Stimulated activated CD8-positive, alpha-beta memory T cell treated with anti-CD3 and anti-CD28 coated beads, Interleukin-7, amount 100 ng/mL, for 24 hours (primary cell): ENCODE measurements at regions not wholly inside any gene's neighbourhood (a gene's known extent, or its start where the extent isn't known, plus 50 kb on each side); places are given as distances from the start of the nearest gene placed in this dataset.

Source experiments
- DNase-seq: peaks from one replicate; pipeline ENCODE4 v3.0.0-alpha.2; 2020; ENCODE audit warnings: low read depth

GRCh38 chr4:130485371-130485770, 1389.4 kb downstream of the C4orf33 start:
- DNase-seq: no peak

GRCh38 chr4:130486186-130486585, 1390.2 kb downstream of the C4orf33 start:
- DNase-seq: no peak

DNA sequence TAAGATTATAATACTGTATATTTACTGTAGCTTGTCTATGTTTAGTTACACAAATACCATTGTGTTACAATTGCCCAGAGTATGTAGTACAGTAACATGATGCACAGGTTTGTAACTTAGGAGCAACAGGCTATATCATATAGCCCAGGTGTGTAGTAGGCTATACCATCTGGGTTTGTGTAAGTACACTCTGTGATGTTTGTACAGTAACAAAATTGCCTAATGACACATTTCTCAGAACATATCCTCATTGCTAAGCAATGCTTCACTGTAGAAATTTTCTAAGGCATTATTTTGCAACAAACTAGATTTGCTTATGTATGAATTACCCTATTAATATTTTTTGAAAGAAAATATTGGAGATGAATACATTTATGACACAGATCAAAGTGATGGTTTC, 1390.9 kb downstream of the C4orf33 start:
- DNase-seq: no peak

- DNase-seq: no peak
These were observed 1414.7 kb downstream of the C4orf33 start for GRCh38 chr4:130510661-130511060.

- DNase-seq: no peak
These were observed 1415.8 kb downstream of the C4orf33 start for GRCh38 chr4:130511776-130512175.

- no peak for DNase-seq
These were observed 1428.1 kb downstream of the C4orf33 start for GRCh38 chr4:130524057-130524456.

DNA sequence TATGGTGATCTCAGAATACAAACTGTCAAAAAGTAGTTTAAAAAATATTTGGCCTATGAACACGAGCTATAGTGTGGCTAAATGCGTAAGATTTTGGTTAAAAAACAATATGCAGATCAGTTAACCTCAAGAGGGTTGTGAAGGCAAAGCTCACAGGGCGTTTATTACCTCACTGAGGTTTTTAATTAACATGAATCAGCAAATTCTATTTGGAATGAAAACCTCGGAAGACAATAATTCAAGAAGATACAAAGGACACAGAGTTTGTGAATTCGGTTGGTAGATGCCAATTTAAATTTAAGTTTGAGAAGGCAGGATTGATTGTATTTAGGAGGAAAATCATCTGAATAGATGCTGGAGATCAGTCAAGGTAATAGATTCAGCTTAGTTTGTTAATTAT, 1434.6 kb downstream of the C4orf33 start:
- DNase-seq: no peak

GRCh38 chr4:130534651-130535050, 1438.7 kb downstream of the C4orf33 start:
- DNase-seq: no peak

DNA sequence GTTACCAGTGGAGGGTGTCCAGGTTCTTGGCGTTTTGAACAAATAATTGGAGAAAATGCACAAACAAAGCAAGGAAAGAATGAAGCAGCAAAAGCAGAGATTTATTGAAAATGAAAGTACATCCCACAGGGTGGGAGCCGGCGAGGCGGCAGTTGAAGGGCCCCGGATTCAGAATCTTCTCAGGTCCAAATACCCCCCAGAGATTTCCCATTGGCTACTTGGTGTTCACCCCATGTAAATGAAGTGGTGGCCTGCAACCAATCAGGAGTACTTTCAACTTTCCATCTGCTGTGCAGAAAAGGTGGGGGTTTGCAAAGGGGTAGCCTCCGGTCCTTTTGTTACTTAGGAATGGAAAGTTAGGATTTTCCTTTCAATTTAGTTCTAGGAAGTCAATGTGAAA, 1447.0 kb downstream of the C4orf33 start:
- DNase-seq: no peak

DNA sequence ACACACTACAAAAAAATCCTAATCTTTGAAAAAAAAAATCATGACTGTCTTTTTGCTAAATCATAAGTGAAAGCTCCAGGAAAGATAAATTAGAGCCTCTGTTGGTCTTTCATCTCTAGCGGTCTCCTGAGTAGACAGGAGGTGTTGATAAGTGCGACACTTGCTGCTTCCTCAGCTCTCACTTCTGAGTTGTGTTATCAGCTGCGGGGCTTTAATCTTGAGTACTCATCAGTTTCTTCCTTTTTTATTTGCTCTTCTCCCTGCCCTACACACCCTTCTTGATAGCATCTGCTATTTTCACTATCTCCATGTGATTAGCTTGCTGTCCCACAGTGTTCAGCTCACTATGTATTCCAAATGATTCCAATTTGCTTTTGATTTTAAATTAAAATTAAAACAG, 1449.2 kb downstream of the C4orf33 start:
- DNase-seq: no peak

DNA sequence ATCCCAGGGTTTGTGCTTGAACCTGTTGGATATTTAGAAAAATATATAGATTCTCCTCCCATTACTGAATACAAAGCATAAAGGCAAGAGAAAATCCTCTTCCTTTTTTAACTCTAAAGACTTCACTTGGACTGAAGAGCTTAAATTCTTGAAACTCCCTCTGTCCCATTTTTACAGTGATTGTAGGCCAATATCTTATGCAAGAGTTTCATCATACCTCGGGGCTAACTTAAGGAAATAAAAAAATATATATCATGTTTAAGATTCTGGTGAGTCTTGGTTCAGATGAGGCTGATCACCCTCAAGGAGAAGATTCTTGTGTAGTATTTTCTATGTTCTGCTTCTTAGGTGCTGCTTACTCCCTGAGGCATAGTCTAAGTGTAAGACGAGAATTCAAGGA, 1449.6 kb downstream of the C4orf33 start:
- DNase-seq: no peak

DNA sequence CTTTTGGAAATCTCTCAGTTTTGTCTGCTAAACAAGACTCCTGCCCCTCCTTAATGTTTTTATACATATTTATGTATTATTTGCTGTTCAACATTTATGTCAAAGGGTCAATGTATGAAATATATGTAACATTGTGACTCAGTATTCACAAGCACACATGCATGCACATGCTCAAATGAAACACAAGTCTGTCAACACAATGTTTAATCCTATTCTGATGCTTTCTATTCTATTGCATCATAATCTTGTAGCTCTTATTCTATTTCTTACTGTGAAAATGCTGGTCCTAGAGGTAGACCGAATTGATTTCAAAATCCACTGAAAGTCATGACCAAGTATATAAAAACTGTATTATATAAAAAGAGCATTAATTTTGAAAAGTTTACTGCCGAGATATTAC, 1463.3 kb downstream of the C4orf33 start:
- no peak for DNase-seq

DNA sequence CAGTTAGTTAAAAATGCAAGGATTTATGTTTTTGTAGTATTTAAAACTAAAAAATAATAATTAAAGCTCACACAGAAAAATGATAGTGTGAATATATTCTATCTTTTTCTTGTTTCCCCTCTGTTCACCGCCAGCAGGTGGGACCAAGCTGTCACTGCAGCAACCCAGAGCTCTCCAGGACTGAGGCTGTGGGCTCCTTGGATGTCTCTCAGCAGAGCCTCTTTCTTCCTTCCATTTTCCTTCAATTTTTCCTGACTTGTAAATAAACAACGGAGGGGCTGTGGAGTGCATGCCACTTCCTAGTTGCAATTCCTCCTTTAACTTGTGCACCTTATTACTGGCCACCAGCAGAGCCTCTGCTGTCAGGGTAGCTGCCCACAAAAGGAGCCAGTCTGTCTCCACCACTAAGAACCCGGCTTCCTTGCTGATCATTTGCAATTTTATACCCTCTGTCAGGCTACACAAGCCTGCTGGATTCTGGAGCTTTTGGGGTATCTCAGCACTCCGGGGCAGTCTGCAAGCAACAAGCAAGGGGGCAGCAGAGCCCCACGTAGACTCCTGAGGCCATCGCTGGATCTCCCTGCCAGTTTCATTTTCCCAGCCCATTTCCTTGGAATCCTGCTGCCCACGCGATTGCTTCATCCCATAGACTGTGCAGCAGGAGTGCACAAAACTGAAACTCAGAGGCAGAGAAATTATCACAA, 1467.4 kb downstream of the C4orf33 start:
- no peak for DNase-seq

GRCh38 chr4:130563889-130564418, 1468.0 kb downstream of the C4orf33 start:
- DNase-seq: no peak

- DNase-seq: no peak
These were observed 1472.8 kb downstream of the C4orf33 start for GRCh38 chr4:130568746-130569145.

- no peak for DNase-seq
These were observed 1477.8 kb downstream of the C4orf33 start for GRCh38 chr4:130573742-130574141.

DNA sequence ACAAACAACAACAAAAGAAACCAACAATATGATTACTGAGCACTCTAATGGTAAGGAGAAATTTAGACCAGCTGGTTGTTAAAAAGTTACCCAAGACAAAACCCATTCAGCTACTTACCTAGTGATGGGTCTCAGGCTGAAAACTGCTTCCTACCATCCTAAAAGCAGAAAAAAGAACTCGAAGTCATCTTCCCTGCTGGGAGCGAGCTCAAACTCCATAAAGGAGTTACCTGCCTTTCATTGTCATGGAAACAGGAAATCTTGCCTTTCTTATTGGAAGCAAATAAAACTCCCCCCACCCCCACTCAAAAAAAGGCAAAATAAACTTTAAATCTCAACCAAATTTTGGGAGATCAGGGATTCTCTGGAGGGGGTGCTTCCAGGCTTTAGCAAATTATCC, 1478.3 kb downstream of the C4orf33 start:
- no peak for DNase-seq

- no peak for DNase-seq
These were observed 1480.3 kb downstream of the C4orf33 start for GRCh38 chr4:130576218-130576617.

GRCh38 chr4:130591091-130591490, 1495.1 kb downstream of the C4orf33 start:
- DNase-seq: no peak

- no peak for DNase-seq
These were observed 1504.8 kb downstream of the C4orf33 start for GRCh38 chr4:130600706-130601105.

DNA sequence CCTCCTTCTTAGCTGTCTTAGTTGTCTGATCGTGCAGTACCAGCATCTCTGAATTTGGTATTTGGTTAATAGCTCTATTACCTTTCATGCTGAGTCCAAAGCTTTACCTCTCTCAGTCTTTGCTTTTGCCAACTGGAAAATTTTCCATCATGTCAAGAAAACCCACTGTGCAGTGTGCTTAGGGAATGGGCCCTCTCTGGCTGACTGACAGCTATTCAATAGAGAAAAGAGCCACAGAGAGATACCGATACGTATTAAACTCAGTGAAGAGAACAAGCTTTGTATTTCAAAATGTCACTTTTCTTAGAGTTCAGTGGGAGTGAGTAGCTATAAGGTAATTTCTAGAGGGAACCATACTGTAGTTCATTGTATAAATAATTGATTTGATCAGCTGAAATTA, 1507.1 kb downstream of the C4orf33 start:
- DNase-seq: no peak

DNA sequence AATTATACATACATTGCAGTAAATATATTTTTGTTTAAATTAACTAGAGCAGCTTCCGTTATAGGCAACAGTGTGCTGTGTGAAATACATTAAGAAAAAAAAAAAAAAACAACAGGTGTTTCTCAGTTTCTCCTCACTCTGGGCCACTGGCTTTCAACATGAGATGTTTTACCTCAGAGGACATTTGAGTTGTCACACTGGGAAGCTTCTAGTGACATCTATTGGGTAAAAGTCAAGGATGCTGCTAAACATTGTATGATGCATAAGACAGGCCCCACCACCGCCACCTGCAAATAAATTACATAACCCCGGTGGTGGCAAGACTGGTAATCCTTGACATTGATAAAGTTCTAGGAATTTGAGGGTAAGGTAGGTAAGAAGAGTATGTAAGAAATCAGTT, 1512.2 kb downstream of the C4orf33 start:
- no peak for DNase-seq

- DNase-seq: no peak
These were observed 1532.6 kb downstream of the C4orf33 start for GRCh38 chr4:130628531-130628930.
